ENCODE measurements at regions not wholly inside any gene's neighbourhood (a gene's known extent, or its start where the extent isn't known, plus 50 kb on each side); places are given as distances from the start of the nearest gene placed in this dataset.

GRCh38 chr5:71905834-71906711 is 187.0 kb downstream of the CARTPT start:
- TF ChIP-seq, protein P1, sequence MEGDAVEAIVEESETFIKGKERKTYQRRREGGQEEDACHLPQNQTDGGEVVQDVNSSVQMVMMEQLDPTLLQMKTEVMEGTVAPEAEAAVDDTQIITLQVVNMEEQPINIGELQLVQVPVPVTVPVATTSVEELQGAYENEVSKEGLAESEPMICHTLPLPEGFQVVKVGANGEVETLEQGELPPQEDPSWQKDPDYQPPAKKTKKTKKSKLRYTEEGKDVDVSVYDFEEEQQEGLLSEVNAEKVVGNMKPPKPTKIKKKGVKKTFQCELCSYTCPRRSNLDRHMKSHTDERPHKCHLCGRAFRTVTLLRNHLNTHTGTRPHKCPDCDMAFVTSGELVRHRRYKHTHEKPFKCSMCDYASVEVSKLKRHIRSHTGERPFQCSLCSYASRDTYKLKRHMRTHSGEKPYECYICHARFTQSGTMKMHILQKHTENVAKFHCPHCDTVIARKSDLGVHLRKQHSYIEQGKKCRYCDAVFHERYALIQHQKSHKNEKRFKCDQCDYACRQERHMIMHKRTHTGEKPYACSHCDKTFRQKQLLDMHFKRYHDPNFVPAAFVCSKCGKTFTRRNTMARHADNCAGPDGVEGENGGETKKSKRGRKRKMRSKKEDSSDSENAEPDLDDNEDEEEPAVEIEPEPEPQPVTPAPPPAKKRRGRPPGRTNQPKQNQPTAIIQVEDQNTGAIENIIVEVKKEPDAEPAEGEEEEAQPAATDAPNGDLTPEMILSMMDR (IDR thresholded peaks at IDR 0.05; ENCODE audit: extremely low read depth, missing control alignments) = no peak
- no peak for DNase-seq (ENCODE audit: low spot score)

DNA sequence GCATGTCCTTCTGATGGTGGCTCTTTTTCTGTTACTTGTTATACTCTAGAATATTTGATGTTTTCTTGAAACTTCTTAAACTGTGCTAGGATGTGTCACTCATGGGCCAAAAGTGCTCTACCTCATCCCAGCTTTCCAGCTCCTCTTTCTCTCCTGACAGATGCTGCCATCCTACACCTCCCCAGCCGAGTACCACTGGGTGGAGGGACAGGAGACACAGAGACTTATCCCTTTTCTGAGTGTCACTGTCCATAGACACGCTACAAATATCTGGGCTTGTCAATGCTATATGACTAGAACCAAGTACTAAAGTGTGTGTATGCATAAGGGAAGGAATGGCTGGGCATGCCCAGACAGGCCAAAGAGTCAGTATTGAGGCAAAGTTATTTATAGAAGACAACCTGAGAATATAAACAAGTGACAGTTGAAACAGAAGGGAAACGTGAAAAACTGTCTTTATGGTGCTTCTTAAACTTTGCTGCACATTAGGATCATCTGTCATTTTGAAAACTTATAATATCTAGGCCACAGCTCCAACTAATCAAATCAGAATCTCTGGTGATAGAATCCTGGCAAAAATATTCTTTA is 188.0 kb downstream of the CARTPT start:
- no peak for DNase-seq (ENCODE audit: low spot score)
- TF ChIP-seq, protein P1 (IDR thresholded peaks at IDR 0.05; ENCODE audit: extremely low read depth, missing control alignments) = no peak

DNA sequence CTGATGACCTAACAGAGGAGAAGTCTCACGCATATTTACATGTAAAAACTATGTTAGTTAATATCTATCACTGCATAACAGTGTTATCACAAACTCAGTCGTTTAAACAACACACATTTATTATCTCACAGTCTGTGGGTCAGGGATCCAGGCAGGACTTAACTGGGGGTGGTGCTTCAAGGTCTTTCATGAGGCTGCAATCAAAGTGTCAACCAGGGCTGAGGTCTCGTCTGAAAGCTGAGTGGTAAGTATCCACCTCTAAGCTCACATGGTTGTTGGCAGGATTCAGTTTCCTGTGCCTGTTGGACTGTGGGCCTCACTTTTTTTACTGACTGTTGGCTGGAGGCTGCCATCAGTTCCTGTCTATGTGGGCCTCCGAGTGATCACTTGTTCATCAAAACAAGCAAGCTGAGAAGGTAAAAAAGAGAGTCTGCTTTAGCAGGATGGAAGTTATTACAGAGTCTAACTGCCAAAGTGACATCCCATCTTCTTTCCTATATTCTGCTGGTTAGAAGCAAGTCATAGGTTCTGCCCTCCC is 188.6 kb downstream of the CARTPT start:
- TF ChIP-seq, protein P1 (IDR thresholded peaks at IDR 0.05; ENCODE audit: extremely low read depth, missing control alignments) = no peak
- no peak for DNase-seq (ENCODE audit: low spot score)

DNA sequence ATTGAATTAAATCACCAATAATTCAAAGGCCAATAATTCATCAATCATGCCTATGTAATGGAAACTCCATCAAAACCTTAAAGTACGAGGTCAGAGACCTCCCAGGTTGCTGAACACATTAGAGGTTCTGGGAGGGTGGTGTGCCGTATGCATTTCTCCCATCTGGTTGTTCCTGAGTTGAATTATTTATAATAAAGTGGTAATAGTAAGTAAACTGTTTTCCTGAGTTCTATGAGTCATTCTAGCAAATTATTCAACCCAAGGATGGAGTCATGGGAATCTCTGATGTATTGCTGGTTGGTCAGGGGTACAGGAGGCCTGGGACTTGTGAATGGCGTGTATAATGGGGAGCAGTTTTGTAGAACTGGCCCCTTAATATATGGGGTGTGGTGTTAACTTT is 191.7 kb downstream of the CARTPT start:
- TF ChIP-seq, protein P1 (IDR thresholded peaks at IDR 0.05; ENCODE audit: extremely low read depth, missing control alignments) = no peak
- no peak for DNase-seq (ENCODE audit: low spot score)

DNA sequence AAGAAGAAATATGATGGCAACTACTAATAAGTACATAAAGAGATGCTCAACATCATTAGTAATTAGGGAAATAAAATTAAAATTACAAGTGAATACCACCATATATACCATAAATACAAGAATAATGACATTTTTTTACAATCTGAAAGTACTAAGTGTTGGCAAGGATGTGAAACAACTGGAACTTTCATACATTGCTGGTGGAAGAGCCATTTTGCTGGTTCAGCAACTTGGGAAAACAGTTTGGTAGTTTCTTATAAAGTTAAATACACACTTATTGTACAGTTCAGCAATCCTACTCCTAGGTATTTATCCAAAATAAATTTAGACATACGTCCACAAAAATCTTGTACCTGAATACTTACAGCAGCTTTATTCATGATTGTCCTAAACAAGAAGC is 192.9 kb downstream of the CARTPT start:
- no peak for DNase-seq (ENCODE audit: low spot score)
- TF ChIP-seq, protein P1 (IDR thresholded peaks at IDR 0.05; ENCODE audit: extremely low read depth, missing control alignments) = no peak

DNA sequence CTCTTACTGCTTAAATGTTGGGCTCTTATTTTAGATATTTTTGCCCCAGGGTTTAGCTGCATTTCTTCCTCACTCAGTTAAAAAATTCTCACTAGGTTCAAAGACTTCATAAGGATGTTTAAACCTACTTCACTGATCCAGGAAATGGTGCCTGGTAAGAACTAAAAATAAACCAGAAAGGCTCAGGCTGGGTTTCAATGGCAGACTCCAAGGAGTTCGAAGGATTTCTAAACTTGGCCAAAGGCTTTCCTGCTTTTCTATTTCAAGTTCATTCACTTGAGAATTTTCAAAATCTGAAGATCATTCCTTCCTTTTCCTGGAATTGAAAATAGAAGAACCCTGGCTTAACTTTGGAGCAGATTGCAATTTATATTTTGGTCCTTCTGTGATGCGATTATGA is 193.0 kb upstream of the MAP1B start:
- TF ChIP-seq, protein P1 (IDR thresholded peaks at IDR 0.05; ENCODE audit: extremely low read depth, missing control alignments) = no peak
- DNase-seq (ENCODE audit: low spot score) = no peak

DNA sequence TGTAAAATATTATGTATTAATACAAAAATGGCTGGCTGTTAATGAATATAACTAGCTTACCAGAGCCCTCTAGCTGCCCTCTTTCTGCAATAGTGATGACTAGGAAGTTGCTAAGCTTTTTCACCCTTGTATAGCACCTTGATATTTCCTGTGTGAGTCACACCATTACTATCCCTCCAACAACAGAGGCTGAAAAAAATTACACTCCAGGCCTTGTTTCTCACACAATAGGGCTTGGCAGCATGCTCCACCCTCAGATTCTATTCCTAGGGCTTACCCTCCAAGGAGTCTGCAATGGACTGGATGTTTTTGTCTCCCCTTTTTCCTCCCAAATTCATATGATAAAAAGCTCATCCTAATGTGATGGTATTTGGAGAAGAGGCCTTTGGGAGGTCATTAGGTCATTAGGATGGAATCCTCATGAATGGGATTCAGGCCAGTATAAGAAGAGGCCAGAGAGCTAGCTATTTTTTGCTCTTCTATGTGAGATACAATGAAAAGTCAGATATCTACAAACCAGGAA is 184.6 kb upstream of the MAP1B start:
- DNase-seq (ENCODE audit: low spot score) = no peak
- TF ChIP-seq, protein P1 (IDR thresholded peaks at IDR 0.05; ENCODE audit: extremely low read depth, missing control alignments) = no peak

Measured in GM20000 (cell line).